ENCODE measurements at regions not wholly inside any gene's neighbourhood (a gene's known extent, or its start where the extent isn't known, plus 50 kb on each side); places are given as distances from the start of the nearest gene placed in this dataset.

GRCh38 chr3:71919572-71919971 is 134.6 kb upstream of the PROK2 start:
- DNase-seq (no peak), ATAC-seq (no peak)
- intact Hi-C loops (cut with DNase I, micrococcal nuclease) = no loop called here

DNA sequence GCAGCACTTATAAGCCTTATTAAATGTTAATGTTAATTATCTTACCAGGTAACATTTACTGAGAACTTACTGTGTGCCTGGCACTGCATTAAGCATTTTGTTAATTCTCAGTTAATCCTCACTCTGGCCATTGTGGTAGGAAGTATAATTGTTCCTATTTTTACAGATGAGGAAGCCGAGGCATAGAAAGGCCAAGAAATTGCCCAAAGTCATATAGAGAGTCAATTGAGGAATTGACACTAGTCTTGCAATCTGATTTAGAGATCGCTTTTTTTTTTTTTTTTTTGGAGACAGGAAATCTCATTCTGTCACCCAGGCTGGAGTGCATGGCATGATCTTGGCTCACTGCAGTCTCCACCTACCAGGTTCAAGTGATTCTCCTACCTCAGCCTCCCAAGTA is 132.6 kb upstream of the PROK2 start:
- ATAC-seq (no peak), DNase-seq (no peak)
- intact Hi-C loops (cut with DNase I, micrococcal nuclease) = no loop called here

DNA sequence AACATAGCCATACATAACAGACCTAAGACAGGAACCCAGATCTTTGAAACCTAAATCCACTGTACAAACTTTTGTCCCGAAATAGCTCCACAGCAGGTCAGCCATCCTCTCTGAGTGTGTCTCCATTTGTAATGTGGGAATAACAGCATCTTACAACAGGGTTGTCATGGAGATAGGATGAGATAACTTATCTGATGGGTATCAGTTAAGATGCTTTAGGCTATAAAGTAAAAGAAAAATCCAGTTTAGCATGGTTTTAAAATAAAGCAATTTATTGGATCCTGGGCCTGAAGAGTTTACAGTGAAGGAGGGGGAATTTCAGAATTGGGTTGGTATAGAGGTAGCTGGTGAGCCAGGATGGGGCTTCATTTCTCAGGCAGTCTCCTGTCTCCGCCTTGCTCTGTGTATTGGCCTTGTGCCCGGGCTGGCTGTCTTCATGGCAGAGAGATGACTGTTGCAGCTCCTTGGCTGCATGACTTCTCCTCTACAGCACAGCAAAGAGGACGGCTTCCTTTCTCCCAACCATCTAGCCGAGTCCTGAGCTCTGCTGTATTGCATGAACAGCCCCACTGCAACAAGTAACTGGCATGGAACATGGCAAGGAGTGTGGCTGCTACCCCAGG is 131.9 kb upstream of the PROK2 start:
- DNase-seq = peak; percentile 23 to 28
- no peak for ATAC-seq
- intact Hi-C loops (cut with DNase I, micrococcal nuclease) = no loop called here

GRCh38 chr3:71912839-71913495 is 128.0 kb upstream of the PROK2 start:
- no peak for ATAC-seq
- no peak for DNase-seq
- intact Hi-C loops (cut with DNase I, micrococcal nuclease) = no loop called here

- intact Hi-C loops (cut with DNase I, micrococcal nuclease) = no loop called here
- DNase-seq (no peak), ATAC-seq (no peak)
Measured at GRCh38 chr3:71910108-71910507, 125.2 kb upstream of the PROK2 start.

DNA sequence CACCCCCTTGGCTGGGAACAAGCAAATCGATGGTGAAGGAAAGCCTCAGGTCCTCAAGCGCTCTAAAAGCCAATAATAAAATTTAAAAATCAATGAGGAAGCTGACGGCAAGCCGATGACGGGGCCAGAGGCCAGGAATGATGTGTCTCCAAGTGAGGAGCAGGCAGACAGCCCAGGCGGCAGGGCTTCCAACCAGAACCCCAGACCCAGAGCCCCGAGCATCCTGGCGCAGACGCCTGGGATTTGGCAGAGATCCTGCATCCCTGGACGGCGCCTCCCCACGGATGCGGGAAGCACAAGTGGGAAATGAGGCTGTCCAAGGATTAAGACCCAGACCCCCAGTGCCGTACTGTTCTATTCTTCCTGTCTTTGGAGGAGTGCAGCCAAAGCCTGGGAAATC is 123.0 kb upstream of the PROK2 start:
- intact Hi-C loops (cut with DNase I, micrococcal nuclease) = no loop called here
- ATAC-seq (no peak), DNase-seq (peak in 1 of 2 donors; percentile 7)

- ATAC-seq = no peak
- intact Hi-C loops (cut with DNase I, micrococcal nuclease) = no loop called here
- no peak for DNase-seq
Measured at GRCh38 chr3:71906976-71907375, 122.0 kb upstream of the PROK2 start.

- no peak for ATAC-seq
- intact Hi-C loops (cut with DNase I, micrococcal nuclease) = no loop called here
- DNase-seq = peak in 1 of 2 donors; percentile 11
Measured at GRCh38 chr3:71905426-71905825, 120.5 kb upstream of the PROK2 start.

DNA sequence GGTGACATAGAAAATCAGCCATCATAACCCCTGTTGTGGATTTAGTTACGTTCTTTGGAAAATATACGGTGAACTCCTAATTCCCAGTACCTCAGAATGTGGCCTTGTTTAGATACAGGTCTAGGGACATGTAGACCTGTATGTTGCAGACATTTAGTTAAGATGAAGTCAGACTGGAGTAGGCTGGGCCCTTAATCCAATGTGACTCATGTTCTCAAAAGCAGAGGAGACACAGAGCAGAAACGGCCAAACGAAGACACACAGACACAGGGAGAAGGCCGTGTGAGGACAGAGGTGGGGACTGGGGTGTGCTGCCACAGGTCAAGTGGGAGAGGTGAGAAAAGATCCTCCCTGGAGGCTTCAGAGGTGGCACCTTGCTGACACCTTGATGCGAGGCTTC is 119.0 kb upstream of the PROK2 start:
- no peak for DNase-seq
- intact Hi-C loops (cut with DNase I, micrococcal nuclease) = no loop called here
- ATAC-seq = no peak

GRCh38 chr3:71903112-71903495 is 118.2 kb upstream of the PROK2 start:
- intact Hi-C loops (cut with DNase I, micrococcal nuclease) = no loop called here
- ATAC-seq (no peak), DNase-seq (no peak)

DNA sequence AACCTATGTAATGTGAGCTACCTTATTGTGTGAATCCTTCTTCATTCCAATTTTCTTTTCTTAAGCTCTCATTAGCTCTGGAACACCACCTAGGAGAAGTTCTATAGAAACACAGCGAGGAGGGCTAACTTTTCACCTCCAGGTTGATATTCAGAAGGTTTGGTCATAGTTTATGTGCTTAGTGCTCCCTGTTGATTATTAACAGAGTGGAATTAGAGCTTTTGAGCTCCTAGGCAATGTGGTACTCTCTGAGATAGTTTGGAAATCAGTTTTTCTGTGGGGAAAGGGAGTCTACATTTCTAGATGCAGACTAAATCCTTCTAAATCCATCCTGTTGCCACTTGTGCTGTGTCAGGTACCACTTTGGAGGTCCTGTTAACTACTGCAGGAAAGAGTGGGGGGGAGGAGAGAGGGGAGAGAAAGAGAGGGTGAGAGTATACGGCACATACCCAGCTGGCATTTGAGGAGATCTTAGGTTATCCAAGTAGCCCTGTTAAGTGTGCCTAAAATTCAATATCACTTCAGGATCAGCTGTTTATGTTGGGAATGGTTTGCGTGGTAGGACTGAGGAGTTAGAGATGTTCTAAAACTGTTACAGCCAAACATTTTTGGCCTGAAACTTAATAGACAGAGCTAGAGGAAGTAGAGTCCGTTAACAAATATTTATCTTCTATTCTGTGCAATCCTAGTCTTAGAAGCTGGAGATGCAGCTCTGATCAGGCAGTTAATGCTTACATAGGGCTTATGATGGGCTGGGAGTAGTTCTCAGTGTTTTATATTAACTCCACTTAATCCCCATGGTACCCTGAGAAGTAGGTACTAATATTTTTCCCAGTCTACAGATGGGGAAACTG is 117.5 kb upstream of the PROK2 start:
- DNase-seq (no peak), ATAC-seq (no peak)
- intact Hi-C loops (cut with DNase I, micrococcal nuclease) = no loop called here

GRCh38 chr3:71901645-71902044 is 116.7 kb upstream of the PROK2 start:
- DNase-seq = no peak
- no peak for ATAC-seq
- intact Hi-C loops (cut with DNase I, micrococcal nuclease) = no loop called here

- intact Hi-C loops (cut with DNase I, micrococcal nuclease) = no loop called here
- no peak for DNase-seq
- no peak for ATAC-seq
Measured at GRCh38 chr3:71900057-71900456, 115.1 kb upstream of the PROK2 start.

DNA sequence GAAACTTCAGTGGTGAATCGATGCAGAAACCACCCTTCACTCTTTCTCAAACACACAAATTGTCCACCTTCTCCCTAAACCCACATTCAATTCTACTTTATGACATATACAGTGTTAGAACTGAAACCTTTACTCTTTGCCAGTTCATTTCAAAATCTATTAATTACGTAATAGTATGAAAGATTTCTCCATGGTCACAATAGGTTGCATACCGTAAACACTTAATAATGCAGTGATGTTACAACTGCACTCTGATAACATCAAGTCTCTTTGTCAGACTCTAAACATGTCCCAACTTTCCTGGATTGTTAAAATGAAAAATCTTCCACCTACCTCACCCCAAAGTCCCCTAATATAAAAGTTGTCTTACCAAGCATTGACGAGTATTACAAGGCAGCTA is 111.8 kb upstream of the PROK2 start:
- ATAC-seq = no peak
- intact Hi-C loops (cut with DNase I, micrococcal nuclease) = no loop called here
- no peak for DNase-seq

DNA sequence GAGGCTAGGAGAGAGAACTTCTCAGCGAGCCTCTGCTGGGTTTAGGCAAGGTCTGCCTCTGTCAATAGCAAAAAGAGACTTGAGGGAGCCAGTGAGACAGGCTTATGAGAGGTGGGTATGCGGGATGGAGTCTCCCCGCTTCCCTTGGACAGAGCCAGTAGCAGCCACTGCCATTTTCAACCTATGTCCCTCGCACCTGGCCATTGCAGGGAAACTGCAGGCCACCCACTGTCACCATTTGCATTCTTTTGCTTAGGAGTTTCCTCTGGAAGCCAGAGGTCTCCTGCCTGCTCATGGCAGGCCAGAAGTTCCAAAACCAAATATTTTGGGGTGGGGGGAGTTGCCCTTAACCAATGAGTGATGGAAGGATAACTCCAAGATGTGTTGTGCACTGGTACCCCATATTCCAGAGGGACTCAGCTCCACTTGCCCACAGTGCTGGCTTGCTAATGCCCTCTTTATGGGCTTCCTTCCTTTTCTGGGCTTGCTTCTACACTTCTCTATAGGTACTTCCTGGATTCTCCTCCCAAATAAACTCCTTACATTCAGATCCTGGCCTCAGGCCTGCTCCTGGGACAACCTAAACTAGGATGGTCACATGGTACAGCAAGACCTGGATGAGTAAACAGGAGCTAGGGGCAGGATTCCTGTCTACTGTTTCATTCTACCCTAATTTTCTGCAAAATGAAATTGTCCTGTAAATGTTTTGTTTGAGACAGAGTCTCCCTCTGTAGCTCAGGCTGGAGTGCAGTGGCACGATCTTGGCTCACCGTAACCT is 108.9 kb upstream of the PROK2 start:
- intact Hi-C loops (cut with DNase I, micrococcal nuclease) = no loop called here
- ATAC-seq (no peak), DNase-seq (no peak)

DNA sequence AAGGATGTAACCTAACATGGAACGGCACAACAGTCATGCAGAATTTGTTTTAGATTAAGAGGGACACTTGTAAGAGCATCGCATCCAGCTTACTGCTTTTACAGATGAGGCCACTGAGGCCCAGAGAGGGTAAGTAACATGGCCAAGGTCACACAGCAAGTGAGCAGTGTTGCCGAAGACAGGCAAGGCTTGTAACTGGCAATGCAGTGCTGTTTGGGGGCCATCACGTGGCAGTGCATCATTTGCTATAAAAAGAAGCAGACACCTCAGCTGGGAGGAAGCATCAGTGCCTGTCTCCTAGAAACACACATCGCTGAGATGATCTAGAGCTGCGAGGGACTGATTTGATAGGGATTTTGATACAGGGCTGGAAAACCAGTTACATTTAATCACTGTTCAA is 108.2 kb upstream of the PROK2 start:
- ATAC-seq = no peak
- DNase-seq = no peak
- intact Hi-C loops (cut with DNase I, micrococcal nuclease) = no loop called here

DNA sequence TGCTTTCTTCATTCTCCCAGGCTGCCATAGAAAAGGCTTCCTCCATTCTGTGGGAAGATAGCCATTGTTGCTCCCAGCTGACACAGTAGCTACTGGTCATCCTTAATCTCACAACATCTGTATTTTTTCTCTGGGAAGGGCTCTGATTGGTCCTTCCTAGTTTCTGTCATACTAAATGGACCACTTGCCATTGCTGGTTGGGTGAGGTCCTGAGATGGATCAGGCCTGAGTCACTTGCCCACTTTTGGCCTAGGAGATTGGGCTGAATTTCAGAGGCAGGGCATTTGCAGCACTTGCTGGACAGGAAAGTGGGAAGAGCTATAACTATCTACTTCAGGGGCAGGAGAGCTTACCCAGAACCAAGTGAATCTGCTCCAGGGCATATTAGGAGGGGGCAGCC is 106.5 kb upstream of the PROK2 start:
- ATAC-seq = no peak

DNA sequence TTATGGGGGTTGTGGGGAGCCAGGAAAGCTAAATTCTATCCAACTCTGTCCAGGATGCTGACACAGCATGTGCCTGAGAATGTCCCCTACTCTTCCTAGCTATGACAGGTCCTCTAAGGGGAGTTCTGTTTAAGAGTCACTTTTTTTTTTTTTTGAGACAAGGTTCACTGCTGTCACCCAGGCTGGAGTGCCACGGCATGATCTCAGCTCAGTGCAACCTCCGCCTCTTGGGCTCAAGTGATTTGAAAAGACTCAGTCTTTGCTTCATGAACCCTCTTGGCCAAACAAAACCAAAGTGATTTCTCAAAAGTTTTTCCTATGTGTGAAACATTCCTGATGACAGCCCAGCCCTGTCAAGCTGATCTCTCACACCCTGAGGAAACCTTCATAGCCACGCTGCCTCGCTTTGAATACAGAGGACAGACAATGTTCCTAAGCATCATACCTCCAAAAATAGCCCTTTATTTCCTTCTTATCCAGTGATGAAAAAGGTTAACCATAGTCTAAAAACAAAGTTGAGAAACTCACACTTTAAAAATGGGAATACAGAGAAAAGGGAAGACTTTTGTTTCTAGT is 105.5 kb upstream of the PROK2 start:
- no peak for DNase-seq
- intact Hi-C loops (cut with DNase I, micrococcal nuclease) = no loop called here
- ATAC-seq = no peak

More for the DNA sequence above, 106.5 kb upstream of the PROK2 start:
- DNase-seq = no peak
- intact Hi-C loops (cut with DNase I, micrococcal nuclease) = no loop called here

GRCh38 chr3:71887256-71887655 is 102.3 kb upstream of the PROK2 start:
- no peak for DNase-seq
- intact Hi-C loops (cut with DNase I, micrococcal nuclease) = no loop called here
- ATAC-seq = no peak

Data from left colon (tissue), 2 donors.